Osteocyte (in vitro differentiated cells): ENCODE measurements at regions not wholly inside any gene's neighbourhood (a gene's known extent, or its start where the extent isn't known, plus 50 kb on each side); places are given as distances from the start of the nearest gene placed in this dataset.

Experiments
- DNase-seq: peaks from one replicate; pipeline ENCODE4 v3.0.0; 2021; ENCODE audit warnings: mixed read lengths; ENCODE audit not compliant: unreplicated experiment; ENCODE audit errors: extremely low spot score
- H3K27ac Mint-ChIP-seq: one replicate; pipeline ENCODE4 v1.8.0; 2021; ENCODE audit warnings: mild to moderate bottlenecking, mixed read lengths; ENCODE audit not compliant: unreplicated experiment
- H3K27me3 Mint-ChIP-seq: one replicate; pipeline ENCODE4 v1.8.0; 2021; ENCODE audit warnings: mixed read lengths; ENCODE audit not compliant: unreplicated experiment
- H3K36me3 Mint-ChIP-seq: one replicate; pipeline ENCODE4 v1.8.0; 2021; ENCODE audit warnings: mixed read lengths; ENCODE audit not compliant: unreplicated experiment
- H3K4me1 Mint-ChIP-seq: one replicate; pipeline ENCODE4 v1.8.0; 2021; ENCODE audit warnings: mixed read lengths; ENCODE audit not compliant: unreplicated experiment
- H3K4me3 Mint-ChIP-seq: one replicate; pipeline ENCODE4 v1.8.0; 2021; ENCODE audit warnings: mild to moderate bottlenecking, moderate library complexity, mixed read lengths; ENCODE audit not compliant: unreplicated experiment
- H3K9me3 Mint-ChIP-seq: one replicate; pipeline ENCODE4 v1.8.0; 2021; ENCODE audit warnings: mixed read lengths; ENCODE audit not compliant: unreplicated experiment
- TF ChIP-seq, protein P1 (sequence below): fragments of 200-600 bp; sonication (generic); IDR thresholded peaks from 2 replicates; pipeline ENCODE4 v1.5.0; 2021; ENCODE audit warnings: antibody characterized with exemption, mild to moderate bottlenecking, moderate library complexity

- Mint-ChIP-seq H3K27ac (no peak overlapping the region), H3K36me3 (no peaks in the 10 kb centered on the region), H3K27me3 (peaks cover 8% of the 10 kb centered on the region), H3K9me3 (peaks cover 6% of the 10 kb centered on the region), H3K4me1 (peaks cover 2% of the 10 kb centered on the region), H3K4me3 (no peak overlapping the region)
- DNase-seq = no peak
- TF ChIP-seq, protein P1, sequence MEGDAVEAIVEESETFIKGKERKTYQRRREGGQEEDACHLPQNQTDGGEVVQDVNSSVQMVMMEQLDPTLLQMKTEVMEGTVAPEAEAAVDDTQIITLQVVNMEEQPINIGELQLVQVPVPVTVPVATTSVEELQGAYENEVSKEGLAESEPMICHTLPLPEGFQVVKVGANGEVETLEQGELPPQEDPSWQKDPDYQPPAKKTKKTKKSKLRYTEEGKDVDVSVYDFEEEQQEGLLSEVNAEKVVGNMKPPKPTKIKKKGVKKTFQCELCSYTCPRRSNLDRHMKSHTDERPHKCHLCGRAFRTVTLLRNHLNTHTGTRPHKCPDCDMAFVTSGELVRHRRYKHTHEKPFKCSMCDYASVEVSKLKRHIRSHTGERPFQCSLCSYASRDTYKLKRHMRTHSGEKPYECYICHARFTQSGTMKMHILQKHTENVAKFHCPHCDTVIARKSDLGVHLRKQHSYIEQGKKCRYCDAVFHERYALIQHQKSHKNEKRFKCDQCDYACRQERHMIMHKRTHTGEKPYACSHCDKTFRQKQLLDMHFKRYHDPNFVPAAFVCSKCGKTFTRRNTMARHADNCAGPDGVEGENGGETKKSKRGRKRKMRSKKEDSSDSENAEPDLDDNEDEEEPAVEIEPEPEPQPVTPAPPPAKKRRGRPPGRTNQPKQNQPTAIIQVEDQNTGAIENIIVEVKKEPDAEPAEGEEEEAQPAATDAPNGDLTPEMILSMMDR = no peak
These were observed 63.5 kb upstream of the WNT11 start for GRCh38 chr11:76269661-76270261.

GRCh38 chr11:76269247-76269646 lies 62.9 kb upstream of the WNT11 start:
- TF ChIP-seq, protein P1 = no peak
- Mint-ChIP-seq H3K4me3 (no peak overlapping the region), H3K27me3 (peaks cover 3% of the 10 kb centered on the region), H3K4me1 (peaks cover 2% of the 10 kb centered on the region), H3K27ac (no peak overlapping the region), H3K9me3 (peaks cover under 1% of the 10 kb centered on the region), H3K36me3 (no peaks in the 10 kb centered on the region)
- no peak for DNase-seq

GRCh38 chr11:76268498-76268897 lies 62.2 kb upstream of the WNT11 start:
- DNase-seq = no peak
- no peaks in the 10 kb centered on the region for H3K36me3 Mint-ChIP-seq
- peaks cover 8% of the 10 kb centered on the region for H3K27me3 Mint-ChIP-seq
- H3K4me3 Mint-ChIP-seq = no peak overlapping the region
- TF ChIP-seq, protein P1 = no peak
- H3K27ac Mint-ChIP-seq = no peak overlapping the region
- no peaks in the 10 kb centered on the region for H3K9me3 Mint-ChIP-seq
- peaks cover 2% of the 10 kb centered on the region for H3K4me1 Mint-ChIP-seq

GRCh38 chr11:76267556-76267955 lies 61.3 kb upstream of the WNT11 start:
- Mint-ChIP-seq H3K4me1 (peaks cover 2% of the 10 kb centered on the region), H3K27ac (no peak overlapping the region), H3K9me3 (no peaks in the 10 kb centered on the region), H3K4me3 (no peak overlapping the region), H3K27me3 (peaks cover 17% of the 10 kb centered on the region), H3K36me3 (no peaks in the 10 kb centered on the region)
- TF ChIP-seq, protein P1 = no peak
- DNase-seq = no peak

DNA sequence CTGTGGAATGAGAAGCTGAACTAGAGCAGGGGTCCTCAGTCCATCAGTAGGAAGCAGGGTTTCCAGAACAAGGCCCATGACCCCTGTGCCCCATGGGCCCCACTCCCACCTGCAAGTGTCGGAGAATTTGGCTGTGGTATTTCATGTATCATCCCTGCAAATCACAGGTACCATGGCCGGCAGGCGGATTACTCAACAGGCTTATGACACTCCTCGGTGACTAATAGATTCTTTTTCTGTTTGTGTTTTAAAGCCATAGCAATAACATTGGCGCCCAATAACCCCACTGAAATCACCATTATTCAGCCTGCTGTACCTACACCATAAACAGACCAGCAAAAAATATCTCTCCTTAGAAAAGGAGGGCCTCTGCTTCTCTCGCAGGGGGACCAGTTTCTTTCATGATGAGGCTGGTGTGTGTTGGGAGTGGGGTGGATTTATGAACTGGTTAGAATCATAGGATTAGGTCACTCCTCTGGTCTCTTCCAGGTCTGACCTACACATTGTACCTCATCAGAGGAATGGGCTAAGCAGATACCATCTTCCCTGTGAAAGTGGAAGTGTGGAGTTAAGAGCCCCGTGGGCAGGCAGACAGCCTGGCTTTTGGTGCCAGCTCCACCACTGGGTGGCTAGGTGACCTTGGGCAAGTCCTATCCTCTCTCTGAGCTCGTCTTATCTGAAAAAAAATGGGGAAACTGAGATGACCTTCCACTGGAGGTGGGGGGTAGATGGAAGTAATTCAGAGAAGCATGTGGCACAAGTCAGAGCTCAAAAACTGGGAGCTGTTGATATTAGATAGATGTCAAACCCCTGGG lies 60.2 kb upstream of the WNT11 start:
- peaks cover 2% of the 10 kb centered on the region for H3K4me1 Mint-ChIP-seq
- H3K27ac Mint-ChIP-seq = no peak overlapping the region
- H3K27me3 Mint-ChIP-seq = peaks cover 22% of the 10 kb centered on the region
- no peaks in the 10 kb centered on the region for H3K9me3 Mint-ChIP-seq
- H3K36me3 Mint-ChIP-seq = no peaks in the 10 kb centered on the region
- TF ChIP-seq, protein P1 = no peak
- no peak overlapping the region for H3K4me3 Mint-ChIP-seq
- no peak for DNase-seq
